GM21825 (cell line): ENCODE measurements at regions not wholly inside any gene's neighbourhood (a gene's known extent, or its start where the extent isn't known, plus 50 kb on each side); places are given as distances from the start of the nearest gene placed in this dataset.
"Not testable (repeated sequence)": the region's sequence is repeated elsewhere in the genome, so short reads cannot be mapped to it uniquely, and the experiment has no call there.

Experiments used
- ATAC-seq: cut with Tn5 transposase; IDR thresholded peaks from one replicate; pipeline ENCODE4 v1.9.1; 2021; ENCODE audit warnings: mild to moderate bottlenecking, moderate library complexity; ENCODE audit not compliant: unreplicated experiment

GRCh38 chr3:194032828-194033435 is 103.0 kb upstream of the HES1 start:
- ATAC-seq = no peak

- ATAC-seq = no peak
These were observed 101.3 kb upstream of the HES1 start for GRCh38 chr3:194034346-194035336.

- ATAC-seq = no peak
These were observed 100.4 kb upstream of the HES1 start for GRCh38 chr3:194035406-194036138.

- ATAC-seq = no peak
These were observed 99.1 kb upstream of the HES1 start for GRCh38 chr3:194036842-194037241.

- ATAC-seq = not testable (repeated sequence)
These were observed 97.6 kb upstream of the HES1 start for GRCh38 chr3:194038346-194038745.

GRCh38 chr3:194038960-194039359 is 97.0 kb upstream of the HES1 start:
- no peak for ATAC-seq

- no peak for ATAC-seq
These were observed 95.3 kb upstream of the HES1 start for GRCh38 chr3:194040516-194041273.

GRCh38 chr3:194042927-194043326 is 93.0 kb upstream of the HES1 start:
- ATAC-seq = no peak

GRCh38 chr3:194043516-194043915 is 92.4 kb upstream of the HES1 start:
- no peak for ATAC-seq

- peak; percentile 70 for ATAC-seq
These were observed 90.7 kb upstream of the HES1 start for GRCh38 chr3:194045289-194045688.

- no peak for ATAC-seq
These were observed 90.0 kb upstream of the HES1 start for GRCh38 chr3:194045919-194046318.

GRCh38 chr3:194046531-194046930 is 89.4 kb upstream of the HES1 start:
- ATAC-seq = no peak

GRCh38 chr3:194046995-194047645 is 88.8 kb upstream of the HES1 start:
- no peak for ATAC-seq

- no peak for ATAC-seq
These were observed 86.6 kb upstream of the HES1 start for GRCh38 chr3:194049394-194049793.

GRCh38 chr3:194050782-194051320 is 85.1 kb upstream of the HES1 start:
- no peak for ATAC-seq

GRCh38 chr3:194051366-194052149 is 84.4 kb upstream of the HES1 start:
- no peak for ATAC-seq

- no peak for ATAC-seq
These were observed 82.8 kb upstream of the HES1 start for GRCh38 chr3:194053136-194053535.

- no peak for ATAC-seq
These were observed 81.9 kb upstream of the HES1 start for GRCh38 chr3:194054016-194054415.

- no peak for ATAC-seq
These were observed 81.4 kb upstream of the HES1 start for GRCh38 chr3:194054540-194054939.
